GM12878 (cell line): ENCODE measurements at regions not wholly inside any gene's neighbourhood (a gene's known extent, or its start where the extent isn't known, plus 50 kb on each side); places are given as distances from the start of the nearest gene placed in this dataset.

ENCODE experiments used
- ATAC-seq: fragments of 200-7000 bp; cut with Tn5 transposase; 3 replicates; pipeline ENCODE4 v1.9.1; 2020; ENCODE audit warnings: mild to moderate bottlenecking, moderate library complexity
- BruUV-seq: library from RNA; stranded (reverse); fragments of 400-500 nt; replicated peaks from 2 replicates; lab custom pipeline; 2021; lab: Mats Ljungman, UMichigan
- CTCF ChIA-PET: fragments of 300-600 bp; sonication (Branson Sonifier 250); formaldehyde crosslinking; extraction: SDS; loops from one replicate; lab custom pipeline; 2021; ENCODE audit warnings: inconsistent platforms; lab: Yijun Ruan, JAX
- POLR2A ChIA-PET: fragments of 350-600 bp; formaldehyde crosslinking; extraction: SDS; loops from one replicate; lab custom pipeline; 2021; ENCODE audit warnings: inconsistent platforms; lab: Charles Lee
- RAD21 ChIA-PET: fragments of 300-600 bp; sonication (Branson Sonifier 250); formaldehyde crosslinking; loops from one replicate; lab custom pipeline; 2023; ENCODE audit warnings: antibody characterized with exemption; ENCODE audit not compliant: unreplicated experiment; lab: Charles Lee
- SMC1A ChIA-PET: fragments of 300-600 bp; sonication (Branson Sonifier 250); formaldehyde crosslinking; loops from one replicate; lab custom pipeline; 2023; ENCODE audit not compliant: unreplicated experiment, uncharacterized antibody; lab: Charles Lee
- DNase-seq: peaks from one replicate; pipeline ENCODE4 v3.0.0-alpha.2; 2011; ENCODE audit warnings: low read depth, low spot score
- FAIRE-seq: peaks from 3 replicates; lab custom pipeline; 2011; peaks lifted over from hg19 to GRCh38; lab: Jason Lieb, UNC
- H2AFZ ChIP-seq: 2 replicates; pipeline ENCODE4 v1.6.0; 2011; ENCODE audit warnings: low read depth, low read length, control low read depth; ENCODE audit not compliant: control insufficient read depth
- H3K27ac ChIP-seq: 2 replicates; pipeline ENCODE4 v1.5.1; 2011; ENCODE audit warnings: control low read depth; ENCODE audit not compliant: control insufficient read depth, insufficient read depth
- H3K27me3 ChIP-seq, 2 experiments: replicated peaks in 1 of 2; 2 replicates each; pipeline versions ENCODE4 v1.6.0 to v1.6.1; 2011; ENCODE audit warnings: low read length in 1 of 2; ENCODE audit not compliant: control insufficient read depth in 2 of 2, insufficient read depth in 2 of 2
- H3K36me3 ChIP-seq, 2 experiments: 2 replicates each; pipeline ENCODE4 v1.5.1; 2011; ENCODE audit warnings: low read length in 1 of 2; ENCODE audit not compliant: control insufficient read depth in 2 of 2, insufficient read depth in 2 of 2
- H3K4me1 ChIP-seq: 2 replicates; pipeline ENCODE4 v1.6.1; 2011; ENCODE audit warnings: mild to moderate bottlenecking, low read length, moderate library complexity, mixed read lengths; ENCODE audit not compliant: control insufficient read depth, insufficient read depth
- H3K4me2 ChIP-seq: 2 replicates; pipeline ENCODE4 v1.6.0; 2011; ENCODE audit warnings: control low read depth; ENCODE audit not compliant: control insufficient read depth, insufficient read depth
- H3K4me3 ChIP-seq: fragments of 200-600 bp; sonication (generic); 2 replicates; pipeline ENCODE4 v1.5.1; 2016
- H3K79me2 ChIP-seq: 2 replicates; pipeline ENCODE4 v1.6.0; 2011; ENCODE audit warnings: low read length; ENCODE audit not compliant: control insufficient read depth, insufficient read depth
- H3K9ac ChIP-seq: 2 replicates; pipeline ENCODE4 v1.8.0; 2011; ENCODE audit warnings: low read length, control low read depth, mixed read lengths; ENCODE audit not compliant: control insufficient read depth, insufficient read depth
- H3K9me3 ChIP-seq: replicated peaks from 3 replicates; pipeline ENCODE4 v1.5.1; 2011; ENCODE audit warnings: mild to moderate bottlenecking, low read length; ENCODE audit not compliant: control insufficient read depth, insufficient read depth
- H4K20me1 ChIP-seq: 2 replicates; pipeline ENCODE4 v1.6.0; 2011; ENCODE audit not compliant: control insufficient read depth, insufficient read depth
- CUX1 ChIP-seq: IDR thresholded peaks from 2 replicates; pipeline ENCODE4 v1.6.1; 2012; ENCODE audit warnings: improper control_type of control experiment, low read depth, low read length; ENCODE audit not compliant: insufficient replicate concordance
- IKZF1 ChIP-seq: fragments of 450-650 bp; conservative IDR thresholded peaks from 2 replicates; pipeline ENCODE4 v1.6.1; 2017; ENCODE audit warnings: antibody characterized with exemption, mild to moderate bottlenecking
- POU2F2 ChIP-seq: IDR thresholded peaks from 3 replicates; pipeline ENCODE4 v1.6.1; 2011; ENCODE audit warnings: low read depth, mild to moderate bottlenecking, low read length, borderline replicate concordance
- WRNIP1 ChIP-seq: IDR thresholded peaks from 2 replicates; pipeline ENCODE4 v1.6.1; 2011; ENCODE audit warnings: low read depth, low read length, improper control_type of control experiment, borderline replicate concordance
- WGBS: methylation state at CpG from one replicate; pipeline ENCODE4 v1.1.6; 2016; ENCODE audit warnings: low lambda C conversion rate; ENCODE audit not compliant: insufficient replicate concordance, insufficient coverage; ENCODE audit errors: missing lambda C conversion rate; 5-methylcytosine and 5-hydroxymethylcytosine counted together
- in situ Hi-C: fragments of 300-500 bp; cut with MboI; formaldehyde crosslinking; loops from 9 replicates; pipeline ENCODE4 v1.14.3; 2018; ENCODE audit warnings: mixed read lengths
- intact Hi-C: fragments of 100-400 bp; cut with micrococcal nuclease; formaldehyde crosslinking; loops from one replicate; pipeline ENCODE4 v1.14.2; 2022; ENCODE audit not compliant: unreplicated experiment
- TF ChIP-seq, protein P1 (sequence below): IDR thresholded peaks from 2 replicates; pipeline ENCODE4 v1.6.1; 2012; ENCODE audit warnings: low read depth, low read length, improper control_type of control experiment
- TF ChIP-seq, protein P2 (sequence below): fragments of 450-650 bp; IDR thresholded peaks from 2 replicates; pipeline ENCODE4 v1.6.1; 2017; ENCODE audit warnings: mild to moderate bottlenecking, moderate library complexity

- RAD21 ChIA-PET = no interaction called here
- TF ChIP-seq, protein P1, sequence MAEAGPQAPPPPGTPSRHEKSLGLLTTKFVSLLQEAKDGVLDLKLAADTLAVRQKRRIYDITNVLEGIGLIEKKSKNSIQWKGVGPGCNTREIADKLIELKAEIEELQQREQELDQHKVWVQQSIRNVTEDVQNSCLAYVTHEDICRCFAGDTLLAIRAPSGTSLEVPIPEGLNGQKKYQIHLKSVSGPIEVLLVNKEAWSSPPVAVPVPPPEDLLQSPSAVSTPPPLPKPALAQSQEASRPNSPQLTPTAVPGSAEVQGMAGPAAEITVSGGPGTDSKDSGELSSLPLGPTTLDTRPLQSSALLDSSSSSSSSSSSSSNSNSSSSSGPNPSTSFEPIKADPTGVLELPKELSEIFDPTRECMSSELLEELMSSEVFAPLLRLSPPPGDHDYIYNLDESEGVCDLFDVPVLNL = no peak
- TF ChIP-seq WRNIP1 (no peak), CUX1 (no peak), POU2F2 (no peak), IKZF1 (no peak)
- TF ChIP-seq, protein P2, sequence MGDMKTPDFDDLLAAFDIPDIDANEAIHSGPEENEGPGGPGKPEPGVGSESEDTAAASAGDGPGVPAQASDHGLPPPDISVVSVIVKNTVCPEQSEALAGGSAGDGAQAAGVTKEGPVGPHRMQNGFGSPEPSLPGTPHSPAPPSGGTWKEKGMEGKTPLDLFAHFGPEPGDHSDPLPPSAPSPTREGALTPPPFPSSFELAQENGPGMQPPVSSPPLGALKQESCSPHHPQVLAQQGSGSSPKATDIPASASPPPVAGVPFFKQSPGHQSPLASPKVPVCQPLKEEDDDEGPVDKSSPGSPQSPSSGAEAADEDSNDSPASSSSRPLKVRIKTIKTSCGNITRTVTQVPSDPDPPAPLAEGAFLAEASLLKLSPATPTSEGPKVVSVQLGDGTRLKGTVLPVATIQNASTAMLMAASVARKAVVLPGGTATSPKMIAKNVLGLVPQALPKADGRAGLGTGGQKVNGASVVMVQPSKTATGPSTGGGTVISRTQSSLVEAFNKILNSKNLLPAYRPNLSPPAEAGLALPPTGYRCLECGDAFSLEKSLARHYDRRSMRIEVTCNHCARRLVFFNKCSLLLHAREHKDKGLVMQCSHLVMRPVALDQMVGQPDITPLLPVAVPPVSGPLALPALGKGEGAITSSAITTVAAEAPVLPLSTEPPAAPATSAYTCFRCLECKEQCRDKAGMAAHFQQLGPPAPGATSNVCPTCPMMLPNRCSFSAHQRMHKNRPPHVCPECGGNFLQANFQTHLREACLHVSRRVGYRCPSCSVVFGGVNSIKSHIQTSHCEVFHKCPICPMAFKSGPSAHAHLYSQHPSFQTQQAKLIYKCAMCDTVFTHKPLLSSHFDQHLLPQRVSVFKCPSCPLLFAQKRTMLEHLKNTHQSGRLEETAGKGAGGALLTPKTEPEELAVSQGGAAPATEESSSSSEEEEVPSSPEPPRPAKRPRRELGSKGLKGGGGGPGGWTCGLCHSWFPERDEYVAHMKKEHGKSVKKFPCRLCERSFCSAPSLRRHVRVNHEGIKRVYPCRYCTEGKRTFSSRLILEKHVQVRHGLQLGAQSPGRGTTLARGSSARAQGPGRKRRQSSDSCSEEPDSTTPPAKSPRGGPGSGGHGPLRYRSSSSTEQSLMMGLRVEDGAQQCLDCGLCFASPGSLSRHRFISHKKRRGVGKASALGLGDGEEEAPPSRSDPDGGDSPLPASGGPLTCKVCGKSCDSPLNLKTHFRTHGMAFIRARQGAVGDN = no peak
- POLR2A ChIA-PET = no interaction called here
- Histone ChIP-seq H3K4me3 (no peak overlapping the region), H3K9me3 (no peaks in the 10 kb centered on the region), H3K4me2 (no peak overlapping the region), H3K4me1 (no peaks in the 10 kb centered on the region), H4K20me1 (no peaks in the 10 kb centered on the region), H3K27me3 (no peaks in the 10 kb centered on the region), H3K36me3 (no peaks in the 10 kb centered on the region), H2AFZ (no peak overlapping the region), H3K79me2 (no peaks in the 10 kb centered on the region), H3K27ac (no peak overlapping the region), H3K9ac (no peak overlapping the region)
- DNase-seq = no peak
- 16% methylated on average over 6 of the region's 6 CpGs for WGBS
- no peak for FAIRE-seq
- BruUV-seq = no TSS peak
- in situ Hi-C loops (no loop called here), intact Hi-C loops (no loop called here)
- SMC1A ChIA-PET = no interaction called here
- CTCF ChIA-PET = no interaction called here
- ATAC-seq = no peak
Measured at GRCh38 chr5:50535393-50535792, 94.3 kb upstream of the EMB start.
